ENCODE measurements at regions not wholly inside any gene's neighbourhood (a gene's known extent, or its start where the extent isn't known, plus 50 kb on each side); places are given as distances from the start of the nearest gene placed in this dataset.

- TF ChIP-seq EZH2 (IDR thresholded peaks at IDR 0.05; ENCODE audit: low read depth) (no peak), CTCF (conservative IDR thresholded peaks at IDR 0.05) (no peak)
Measured at GRCh38 chrX:124190440-124190839, 142.0 kb upstream of the TEX13D start.

Measured in PC-9 (cell line).